ENCODE measurements at regions not wholly inside any gene's neighbourhood (a gene's known extent, or its start where the extent isn't known, plus 50 kb on each side); places are given as distances from the start of the nearest gene placed in this dataset.
"Not testable (repeated sequence)": the region's sequence is repeated elsewhere in the genome, so short reads cannot be mapped to it uniquely, and the experiment has no call there.

DNA sequence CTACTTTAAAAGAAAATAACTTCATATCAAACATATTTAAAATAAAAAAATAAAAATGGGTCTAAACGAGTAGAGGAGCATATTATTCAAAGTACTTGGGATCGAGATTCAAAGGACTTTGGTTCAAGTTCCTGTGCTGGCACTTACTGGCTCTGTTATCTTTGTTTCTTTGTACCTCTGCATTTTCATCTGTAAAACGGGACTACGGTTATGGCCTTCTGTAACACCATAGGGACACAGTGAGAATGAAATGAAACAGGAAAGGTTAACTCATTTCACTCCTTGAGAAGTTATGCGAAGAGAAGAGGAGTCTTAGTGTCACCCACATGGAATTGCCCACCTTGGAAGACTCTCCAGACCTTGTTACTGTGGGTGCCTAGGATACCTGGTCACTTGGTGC lies 379.1 kb upstream of the CCL2 start:
- WGBS (ENCODE audit: insufficient coverage), result 100% methylated on average over 1 of the region's 5 CpGs
- Histone ChIP-seq H3K4me2 (replicated peaks; ENCODE audit: extremely low read depth, low read length, poor library complexity, severe bottlenecking) (no peak overlapping the region), H3K27me3 (ENCODE audit: control insufficient read depth in 2 of 2, insufficient read depth in 2 of 2, low read length in 2 of 2) (no peaks in the 10 kb centered on the region), H3K36me3 (replicated peaks in 1 of 2; ENCODE audit: control insufficient read depth in 1 of 2, insufficient read depth in 2 of 2, low read length in 2 of 2) (no peaks in the 10 kb centered on the region), H3K9ac (ENCODE audit: insufficient read depth, low read length, poor library complexity, severe bottlenecking) (no peak overlapping the region), H3K4me3 (replicated peaks in 1 of 3; ENCODE audit: low read depth in 2 of 3, low read length in 3 of 3) (no peak overlapping the region), H2AFZ (ENCODE audit: insufficient read depth, low read depth, low read length, poor library complexity, severe bottlenecking) (no peak overlapping the region), H3K79me2 (ENCODE audit: insufficient read depth, low read length) (no peaks in the 10 kb centered on the region), H3K4me1 (ENCODE audit: control insufficient read depth in 1 of 2, insufficient read depth in 2 of 2, low read length in 2 of 2) (peaks cover 0 to 5% of the 10 kb centered on the region in 2 donors), H3K9me3 (replicated peaks in 1 of 2; ENCODE audit: control insufficient read depth in 1 of 2, insufficient read depth in 1 of 2, low read length in 2 of 2) (no peaks in the 10 kb centered on the region), H4K20me1 (ENCODE audit: insufficient read depth, low read length) (no peaks in the 10 kb centered on the region), H3K27ac (ENCODE audit: low read depth in 1 of 2, low read length in 2 of 2) (no peak overlapping the region)
- H3K4me3 Mint-ChIP-seq, result no peak overlapping the region
- H3K36me3 Mint-ChIP-seq, result no peaks in the 10 kb centered on the region
- TF ChIP-seq, protein P1, sequence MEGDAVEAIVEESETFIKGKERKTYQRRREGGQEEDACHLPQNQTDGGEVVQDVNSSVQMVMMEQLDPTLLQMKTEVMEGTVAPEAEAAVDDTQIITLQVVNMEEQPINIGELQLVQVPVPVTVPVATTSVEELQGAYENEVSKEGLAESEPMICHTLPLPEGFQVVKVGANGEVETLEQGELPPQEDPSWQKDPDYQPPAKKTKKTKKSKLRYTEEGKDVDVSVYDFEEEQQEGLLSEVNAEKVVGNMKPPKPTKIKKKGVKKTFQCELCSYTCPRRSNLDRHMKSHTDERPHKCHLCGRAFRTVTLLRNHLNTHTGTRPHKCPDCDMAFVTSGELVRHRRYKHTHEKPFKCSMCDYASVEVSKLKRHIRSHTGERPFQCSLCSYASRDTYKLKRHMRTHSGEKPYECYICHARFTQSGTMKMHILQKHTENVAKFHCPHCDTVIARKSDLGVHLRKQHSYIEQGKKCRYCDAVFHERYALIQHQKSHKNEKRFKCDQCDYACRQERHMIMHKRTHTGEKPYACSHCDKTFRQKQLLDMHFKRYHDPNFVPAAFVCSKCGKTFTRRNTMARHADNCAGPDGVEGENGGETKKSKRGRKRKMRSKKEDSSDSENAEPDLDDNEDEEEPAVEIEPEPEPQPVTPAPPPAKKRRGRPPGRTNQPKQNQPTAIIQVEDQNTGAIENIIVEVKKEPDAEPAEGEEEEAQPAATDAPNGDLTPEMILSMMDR (IDR thresholded peaks at IDR 0.05), result no peak
- no peak for DNase-seq
- intact Hi-C loops (cut with micrococcal nuclease), result no loop called here
- H3K4me1 Mint-ChIP-seq, result peaks cover 10% of the 10 kb centered on the region
- H3K27ac Mint-ChIP-seq, result no peak overlapping the region
- H3K27me3 Mint-ChIP-seq (ENCODE audit: low read depth in 3 of 3), result peaks cover 6 to 11% (median 8%) of the 10 kb centered on the region in 3 donors
- H3K9me3 Mint-ChIP-seq, result peaks cover 0 to 2% (median 0%) of the 10 kb centered on the region in 7 donors

DNA sequence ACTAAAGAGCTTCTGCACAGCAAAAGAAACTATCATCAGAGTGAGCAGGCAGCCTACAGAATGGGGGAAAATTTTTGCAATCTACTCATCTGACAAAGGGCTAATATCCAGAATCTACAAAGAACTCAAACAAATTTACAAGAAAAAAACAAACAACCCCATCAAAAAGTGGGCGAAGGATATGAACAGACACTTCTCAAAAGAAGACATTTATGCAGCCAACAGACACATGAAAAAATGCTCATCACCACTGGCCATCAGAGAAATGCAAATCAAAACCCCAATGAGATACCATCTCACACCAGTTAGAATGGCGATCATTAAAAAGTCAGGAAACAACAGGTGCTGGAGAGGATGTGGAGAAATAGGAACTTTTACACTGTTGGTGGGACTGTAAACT lies 372.8 kb upstream of the CCL2 start:
- H3K79me2 ChIP-seq (ENCODE audit: insufficient read depth, low read length); H3K9me3 Mint-ChIP-seq; DNase-seq; H3K4me1 Mint-ChIP-seq; intact Hi-C loops (cut with micrococcal nuclease); H2AFZ ChIP-seq (ENCODE audit: insufficient read depth, low read depth, low read length, poor library complexity, severe bottlenecking); H3K9me3 ChIP-seq (replicated peaks in 1 of 2; ENCODE audit: control insufficient read depth in 1 of 2, insufficient read depth in 1 of 2, low read length in 2 of 2); H4K20me1 ChIP-seq (ENCODE audit: insufficient read depth, low read length); H3K4me1 ChIP-seq (ENCODE audit: control insufficient read depth in 1 of 2, insufficient read depth in 2 of 2, low read length in 2 of 2); H3K27me3 ChIP-seq (ENCODE audit: control insufficient read depth in 2 of 2, insufficient read depth in 2 of 2, low read length in 2 of 2); H3K36me3 Mint-ChIP-seq; H3K9ac ChIP-seq (ENCODE audit: insufficient read depth, low read length, poor library complexity, severe bottlenecking); H3K36me3 ChIP-seq (replicated peaks in 1 of 2; ENCODE audit: control insufficient read depth in 1 of 2, insufficient read depth in 2 of 2, low read length in 2 of 2); H3K27me3 Mint-ChIP-seq (ENCODE audit: low read depth in 3 of 3); H3K4me3 Mint-ChIP-seq; H3K27ac Mint-ChIP-seq; H3K4me3 ChIP-seq (replicated peaks in 1 of 3; ENCODE audit: low read depth in 2 of 3, low read length in 3 of 3); H3K27ac ChIP-seq (ENCODE audit: low read depth in 1 of 2, low read length in 2 of 2); H3K4me2 ChIP-seq (replicated peaks; ENCODE audit: extremely low read depth, low read length, poor library complexity, severe bottlenecking): not testable (repeated sequence)
- no CpG with 5 or more reads among the region's 2 CpGs for WGBS (ENCODE audit: insufficient coverage)

DNA sequence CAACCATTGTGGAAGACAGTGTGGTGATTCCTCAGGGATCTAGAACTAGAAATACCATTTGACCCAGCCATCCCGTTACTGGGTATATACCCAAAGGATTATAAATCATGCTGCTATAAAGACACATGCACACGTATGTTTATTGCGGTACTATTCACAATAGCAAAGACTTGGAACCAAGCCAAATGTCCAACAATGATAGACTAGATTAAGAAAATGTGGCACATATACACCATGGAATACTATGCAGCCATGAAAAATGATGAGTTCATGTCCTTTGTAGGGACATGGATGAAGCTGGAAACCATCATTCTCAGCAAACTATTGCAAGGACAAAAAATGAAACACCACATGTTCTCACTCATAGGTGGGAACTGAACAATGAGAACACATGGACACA lies 372.4 kb upstream of the CCL2 start:
- not testable (repeated sequence) for DNase-seq; H3K27ac ChIP-seq (ENCODE audit: low read depth in 1 of 2, low read length in 2 of 2)
- WGBS (ENCODE audit: insufficient coverage), result no CpG with 5 or more reads among the region's 3 CpGs

More for the DNA sequence above, 372.4 kb upstream of the CCL2 start:
- H3K4me2 ChIP-seq (replicated peaks; ENCODE audit: extremely low read depth, low read length, poor library complexity, severe bottlenecking); H4K20me1 ChIP-seq (ENCODE audit: insufficient read depth, low read length); H3K9me3 ChIP-seq (replicated peaks in 1 of 2; ENCODE audit: control insufficient read depth in 1 of 2, insufficient read depth in 1 of 2, low read length in 2 of 2); H3K4me1 ChIP-seq (ENCODE audit: control insufficient read depth in 1 of 2, insufficient read depth in 2 of 2, low read length in 2 of 2); H3K9me3 Mint-ChIP-seq; intact Hi-C loops (cut with micrococcal nuclease); H3K27me3 ChIP-seq (ENCODE audit: control insufficient read depth in 2 of 2, insufficient read depth in 2 of 2, low read length in 2 of 2); H3K79me2 ChIP-seq (ENCODE audit: insufficient read depth, low read length); H3K27ac Mint-ChIP-seq; H3K36me3 Mint-ChIP-seq; H3K4me3 Mint-ChIP-seq; H2AFZ ChIP-seq (ENCODE audit: insufficient read depth, low read depth, low read length, poor library complexity, severe bottlenecking); H3K4me3 ChIP-seq (replicated peaks in 1 of 3; ENCODE audit: low read depth in 2 of 3, low read length in 3 of 3); H3K9ac ChIP-seq (ENCODE audit: insufficient read depth, low read length, poor library complexity, severe bottlenecking); H3K4me1 Mint-ChIP-seq; H3K36me3 ChIP-seq (replicated peaks in 1 of 2; ENCODE audit: control insufficient read depth in 1 of 2, insufficient read depth in 2 of 2, low read length in 2 of 2): not testable (repeated sequence)
- H3K27me3 Mint-ChIP-seq (ENCODE audit: low read depth in 3 of 3), result peaks cover 2 to 12% (median 5%) of the 10 kb centered on the region in 3 donors

Measured in CD14-positive monocyte (primary cell).